CD4-positive, alpha-beta T cell treated with Interleukin-10 for 1 hour (primary cell): ENCODE measurements at regions not wholly inside any gene's neighbourhood (a gene's known extent, or its start where the extent isn't known, plus 50 kb on each side); places are given as distances from the start of the nearest gene placed in this dataset.
"Not testable (repeated sequence)": the region's sequence is repeated elsewhere in the genome, so short reads cannot be mapped to it uniquely, and the experiment has no call there.

Experiments used
- DNase-seq: peaks from one replicate; pipeline ENCODE4 v3.0.0-alpha.2; 2020

GRCh38 chr6:11885159-11885558 lies 106.6 kb upstream of the ADTRP start:
- DNase-seq, result no peak

DNA sequence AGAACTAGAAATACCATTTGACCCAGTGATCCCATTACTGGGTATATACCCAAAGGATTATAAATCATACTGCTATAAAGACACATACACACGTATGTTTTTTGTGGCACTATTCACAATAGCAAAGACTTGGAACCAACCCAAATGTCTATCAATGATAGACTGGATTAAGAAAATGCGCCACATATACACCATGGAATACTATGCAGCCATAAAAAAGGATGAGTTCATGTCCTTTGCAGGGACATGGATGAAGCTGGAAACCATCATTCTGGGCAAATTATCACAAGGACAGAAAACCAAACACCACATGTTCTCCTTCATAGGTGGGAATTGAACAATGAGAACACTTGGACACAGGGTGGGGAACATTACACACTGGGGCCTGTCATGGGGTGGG lies 104.9 kb upstream of the ADTRP start:
- not testable (repeated sequence) for DNase-seq

DNA sequence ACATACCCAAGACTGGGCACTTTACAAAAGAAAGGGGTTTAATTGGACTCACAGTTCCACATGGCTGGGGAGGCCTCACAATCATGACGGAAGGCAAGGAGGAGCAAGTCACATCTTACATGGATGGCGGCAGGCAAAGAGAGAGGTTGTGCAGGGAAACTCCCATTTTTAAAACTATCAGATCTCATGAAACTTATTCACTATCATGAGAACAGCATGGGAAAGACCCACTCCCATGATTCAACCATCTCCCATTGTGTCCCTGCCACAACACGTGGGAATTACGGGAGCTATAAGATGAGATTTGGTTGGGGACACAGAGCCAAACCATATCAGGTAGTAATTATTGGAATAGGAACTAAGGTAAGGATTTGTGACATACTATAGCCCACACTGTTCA lies 101.6 kb upstream of the ADTRP start:
- not testable (repeated sequence) for DNase-seq

DNA sequence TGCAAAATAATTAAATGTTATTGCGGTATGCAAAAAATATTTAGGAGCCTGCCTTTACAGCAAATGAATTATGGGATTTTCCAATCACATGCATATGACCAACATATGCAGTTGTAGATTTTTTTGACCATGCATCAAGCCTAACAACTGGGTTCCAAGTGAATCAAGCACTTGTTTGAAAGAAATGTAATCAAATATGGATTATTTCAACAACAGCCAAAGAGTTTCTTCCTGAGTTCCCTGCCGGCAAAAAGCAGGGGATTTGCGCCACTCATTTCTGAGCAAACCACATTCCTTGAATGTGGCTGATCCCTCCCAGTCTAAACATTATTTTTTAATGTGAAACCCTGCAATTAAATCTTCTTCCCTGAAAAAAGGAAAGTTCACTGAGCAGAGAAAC lies 100.1 kb upstream of the ADTRP start:
- DNase-seq, result no peak

DNA sequence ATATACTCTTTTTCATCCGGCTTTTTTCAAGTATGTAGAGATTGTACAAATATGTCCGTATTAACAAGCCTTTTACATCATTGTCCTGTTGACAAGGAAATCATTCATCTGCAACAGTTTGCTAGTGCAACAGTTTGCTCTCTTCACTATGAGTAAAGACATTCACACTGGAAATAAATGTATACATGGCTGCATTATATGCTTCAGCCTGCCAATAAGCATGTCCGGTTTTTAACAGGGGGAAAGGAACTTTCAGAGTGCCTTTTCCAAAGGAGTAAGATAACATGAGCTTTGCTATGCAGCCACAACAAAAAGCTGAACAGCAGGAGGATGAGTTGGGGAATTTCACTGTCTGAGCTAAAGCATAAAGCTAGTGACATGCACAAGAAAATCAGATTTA lies 99.4 kb upstream of the ADTRP start:
- DNase-seq, result no peak

- no peak for DNase-seq
Observed at GRCh38 chr6:11876934-11877433, 98.4 kb upstream of the ADTRP start.

- no peak for DNase-seq
Observed at GRCh38 chr6:11875325-11876109, 96.9 kb upstream of the ADTRP start.

DNA sequence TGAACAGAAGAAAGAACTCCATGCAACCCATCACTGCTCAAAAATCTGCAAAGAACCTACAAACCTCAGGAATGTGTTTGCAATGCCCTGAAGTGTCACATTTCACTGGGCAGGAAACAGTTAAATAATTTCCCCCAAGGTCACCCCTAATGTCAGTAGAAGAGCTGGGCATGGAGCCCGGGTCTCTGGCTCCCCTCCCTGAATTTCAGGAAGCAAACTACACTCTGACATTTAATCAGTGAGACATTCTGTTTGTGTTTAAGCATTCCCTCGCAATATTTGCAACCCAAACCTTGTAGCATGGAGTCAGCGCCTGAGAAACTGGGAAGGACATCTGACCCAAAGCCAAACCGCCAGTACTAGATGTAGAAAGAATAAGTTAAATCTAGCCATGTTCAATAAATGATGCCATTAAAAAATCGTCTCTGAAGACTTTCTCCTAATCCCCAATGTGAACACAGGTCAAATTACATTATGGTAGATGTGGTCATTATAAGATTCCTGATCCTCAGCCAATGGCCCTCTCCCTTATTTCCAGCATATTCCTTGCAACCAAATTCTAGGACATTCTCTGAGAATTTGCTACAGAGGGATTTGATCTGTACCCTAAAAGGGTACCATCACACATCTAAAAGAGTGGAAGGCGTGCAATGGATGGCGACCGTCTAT lies 91.2 kb upstream of the ADTRP start:
- no peak for DNase-seq

DNA sequence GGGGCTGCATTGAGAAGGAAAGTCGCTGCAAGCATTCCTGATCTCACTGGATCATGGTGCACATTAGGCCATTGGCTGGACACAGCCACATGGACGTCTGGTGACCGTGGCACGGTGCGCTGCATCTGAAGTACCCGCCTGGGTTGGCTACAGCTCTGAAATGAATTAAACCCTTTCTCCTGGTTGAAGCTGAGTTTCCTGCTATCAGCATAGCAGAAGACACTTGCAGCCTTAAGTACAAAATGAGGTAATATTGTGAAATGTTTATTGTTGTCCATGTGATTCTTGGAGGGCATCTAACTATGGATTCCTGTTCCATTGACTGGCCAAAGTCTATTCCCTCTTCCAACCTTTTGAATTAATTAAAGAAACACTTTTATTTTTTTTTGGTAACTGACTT lies 89.8 kb upstream of the ADTRP start:
- no peak for DNase-seq

DNA sequence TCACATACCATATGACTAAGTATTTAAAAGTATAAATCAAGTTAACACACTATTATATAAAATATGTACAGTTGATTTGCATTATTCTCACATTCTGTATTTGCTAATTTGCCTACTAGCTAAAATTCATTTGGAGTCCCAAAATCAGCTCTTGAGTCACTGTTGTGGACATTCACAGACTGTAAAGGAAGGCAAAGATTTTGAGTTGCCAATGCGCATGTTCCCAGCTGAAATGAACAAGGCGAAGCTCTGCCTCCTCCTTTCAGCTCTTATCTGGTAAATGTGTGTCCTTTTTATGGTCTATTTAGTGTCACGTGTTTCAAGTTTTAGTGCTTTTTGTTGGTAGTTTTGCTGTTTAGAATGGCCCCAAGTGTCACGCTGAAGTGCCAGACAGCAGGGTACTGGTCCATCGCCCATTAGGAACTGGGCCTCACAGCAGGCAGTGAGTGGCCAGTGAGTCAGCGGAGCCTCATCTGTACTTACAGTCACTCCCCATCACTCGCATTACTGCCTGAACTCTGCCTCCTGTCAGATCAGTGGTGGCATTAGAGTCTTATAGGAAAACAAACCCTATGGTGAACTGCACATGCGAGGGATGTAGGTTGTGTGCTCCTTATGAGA lies 87.2 kb upstream of the ADTRP start:
- DNase-seq, result no peak

DNA sequence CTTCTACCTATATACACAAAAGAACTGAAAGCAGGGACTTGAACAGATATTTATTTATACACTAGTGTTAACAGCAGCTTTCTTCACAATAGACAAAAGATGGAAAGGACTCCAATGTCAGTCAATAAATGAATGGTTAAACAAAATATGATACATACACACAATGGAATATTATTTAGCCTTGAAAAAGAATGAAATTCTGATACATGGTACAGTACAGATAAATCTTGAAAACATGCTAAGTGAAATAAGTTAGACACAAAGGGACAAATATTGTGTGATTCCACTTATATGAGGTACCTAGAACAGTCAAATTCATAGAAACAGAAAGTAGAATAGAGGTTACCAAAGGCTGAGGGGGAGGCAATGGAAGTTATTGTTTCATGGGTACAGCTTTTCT lies 79.8 kb upstream of the ADTRP start:
- DNase-seq, result no peak

DNA sequence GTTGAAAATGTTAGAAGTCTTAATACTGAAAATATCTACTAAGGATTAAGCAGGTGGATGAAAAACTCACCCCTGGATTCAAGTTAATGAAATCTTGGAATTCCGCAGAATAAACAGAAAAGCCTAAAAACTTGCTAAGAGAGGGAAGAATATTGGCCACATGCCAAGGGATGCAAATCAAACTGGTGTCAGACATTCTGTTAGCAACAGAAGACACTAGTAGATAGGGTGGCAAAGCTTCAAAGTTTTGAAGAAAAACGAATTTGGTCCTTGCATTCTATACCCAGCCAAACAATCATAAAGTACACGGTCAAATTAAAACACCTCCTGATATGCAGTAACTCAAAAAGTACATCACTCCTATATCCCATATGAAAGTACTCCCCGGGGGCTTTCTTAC lies 77.1 kb upstream of the ADTRP start:
- no peak for DNase-seq

DNA sequence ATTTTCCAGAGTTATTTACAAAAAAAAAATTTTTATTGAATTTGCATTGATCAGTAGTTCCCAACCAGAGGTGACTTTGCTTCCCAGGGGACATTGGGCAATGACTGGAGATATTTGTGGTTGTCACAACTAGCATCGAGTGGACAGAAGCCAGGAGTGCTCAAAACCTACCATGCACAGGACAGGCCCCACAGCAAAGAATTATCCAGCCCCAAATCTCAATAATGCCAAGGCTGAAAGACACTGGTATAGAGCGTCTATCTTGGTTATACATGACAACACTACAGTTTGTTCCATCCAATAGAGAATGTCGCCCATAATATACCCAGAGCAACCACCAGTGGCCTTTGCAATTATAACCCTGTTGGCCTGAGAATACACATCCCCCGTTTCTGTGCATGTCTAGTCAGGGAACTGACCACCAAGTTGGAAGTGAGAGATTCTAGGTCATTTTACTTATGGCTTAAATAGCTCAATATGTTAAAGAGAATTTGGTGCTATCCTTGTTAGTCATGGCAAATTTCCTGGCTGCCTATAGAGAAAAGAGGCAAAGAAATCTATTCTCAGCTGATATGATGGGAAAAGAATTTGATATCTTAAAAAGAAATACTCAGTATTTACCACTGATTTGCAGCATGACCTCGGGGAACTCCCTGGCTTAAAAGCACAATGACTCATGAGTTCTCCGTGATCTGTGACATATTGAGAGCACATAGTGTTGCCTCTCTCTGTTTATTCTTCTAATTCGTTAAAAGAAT lies 76.0 kb upstream of the ADTRP start:
- DNase-seq, result no peak

DNA sequence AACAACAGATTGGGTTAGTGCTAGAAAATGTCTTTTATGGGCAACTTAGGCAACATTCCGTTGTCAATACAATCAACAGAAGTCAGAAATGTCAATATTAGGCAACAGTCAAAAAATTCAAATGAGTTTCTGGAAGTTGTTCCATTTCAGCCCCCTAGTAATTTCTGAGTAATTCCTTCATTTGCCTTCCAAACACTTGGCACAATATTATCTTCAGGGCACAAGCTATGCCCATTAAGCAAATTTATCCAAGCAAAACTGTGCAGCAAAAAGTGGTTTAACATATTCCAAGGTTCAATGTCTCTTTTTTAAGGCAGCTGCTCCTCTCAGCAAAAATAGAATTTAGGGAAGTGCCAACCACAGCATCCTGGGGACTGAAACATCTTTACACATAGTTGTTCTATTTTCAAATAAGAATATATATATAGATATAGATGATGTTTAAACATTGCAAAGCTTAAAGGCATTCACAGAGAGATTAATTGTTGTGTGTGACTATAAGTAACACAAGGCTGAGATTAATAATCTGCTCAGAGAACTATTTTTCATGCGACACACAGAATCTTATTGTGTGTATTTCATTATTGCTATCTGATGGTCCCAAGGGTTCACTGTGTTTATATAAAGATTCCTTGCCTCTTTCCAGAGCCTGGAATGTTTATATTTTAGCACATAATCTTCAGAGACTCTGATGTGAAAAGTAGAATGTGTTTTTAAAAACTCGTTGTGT lies 75.2 kb upstream of the ADTRP start:
- DNase-seq, result no peak

GRCh38 chr6:11852061-11852651 lies 73.6 kb upstream of the ADTRP start:
- DNase-seq, result no peak

- DNase-seq, result no peak
Observed at GRCh38 chr6:11851387-11851786, 72.8 kb upstream of the ADTRP start.

DNA sequence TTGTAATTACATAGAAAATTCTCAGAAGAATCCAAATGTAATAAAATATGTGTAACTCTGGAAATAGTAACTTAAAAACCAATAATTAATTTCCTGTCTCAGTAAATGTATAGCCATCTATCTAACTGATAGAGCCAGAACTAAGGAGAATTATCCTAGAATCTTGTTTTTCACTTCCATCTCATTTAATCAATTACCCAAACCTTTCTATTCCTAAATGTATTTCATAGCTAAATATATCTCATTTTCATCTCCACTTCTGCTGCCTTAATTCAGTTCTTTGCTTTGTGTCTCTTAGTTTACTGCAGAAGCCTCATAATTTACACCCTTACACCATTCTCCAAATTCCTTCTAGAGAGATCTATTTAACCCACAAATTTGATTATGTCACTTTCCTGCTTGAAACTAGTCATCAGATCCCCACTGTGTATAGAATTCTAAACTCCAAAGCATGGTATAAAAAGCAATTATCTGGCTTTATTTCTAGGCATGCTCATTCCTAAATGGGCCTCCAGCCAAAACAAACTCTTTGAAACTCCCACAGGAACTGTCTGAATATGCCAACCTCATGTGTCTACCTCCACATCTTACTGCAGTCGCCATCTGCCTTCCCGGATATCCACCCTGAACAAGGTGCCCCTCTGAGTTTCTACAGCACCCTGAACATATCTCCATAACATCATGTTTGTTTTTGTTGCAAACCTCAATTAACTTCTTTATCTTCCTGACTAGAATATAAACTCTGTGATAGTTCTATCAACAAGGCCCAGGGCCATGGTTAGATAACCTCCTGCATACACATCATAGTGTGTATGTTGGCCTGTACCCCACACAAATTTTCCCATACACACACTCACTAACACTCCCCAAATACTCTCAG lies 70.5 kb upstream of the ADTRP start:
- no peak for DNase-seq

DNA sequence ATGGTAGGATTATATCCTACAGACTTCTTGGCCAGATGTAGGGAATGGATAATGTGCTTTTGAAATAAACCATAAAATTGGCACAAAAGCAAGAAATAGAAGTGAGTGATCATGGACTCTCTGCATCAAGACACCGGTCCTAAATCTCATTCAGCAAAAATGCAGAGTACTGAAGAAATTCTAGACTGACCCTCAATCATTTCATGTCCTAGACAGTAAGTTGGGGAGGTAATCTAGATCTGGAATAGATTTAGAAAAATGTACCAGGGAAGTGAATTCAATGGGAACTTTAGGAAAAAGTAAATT lies 69.7 kb upstream of the ADTRP start:
- no peak for DNase-seq

DNA sequence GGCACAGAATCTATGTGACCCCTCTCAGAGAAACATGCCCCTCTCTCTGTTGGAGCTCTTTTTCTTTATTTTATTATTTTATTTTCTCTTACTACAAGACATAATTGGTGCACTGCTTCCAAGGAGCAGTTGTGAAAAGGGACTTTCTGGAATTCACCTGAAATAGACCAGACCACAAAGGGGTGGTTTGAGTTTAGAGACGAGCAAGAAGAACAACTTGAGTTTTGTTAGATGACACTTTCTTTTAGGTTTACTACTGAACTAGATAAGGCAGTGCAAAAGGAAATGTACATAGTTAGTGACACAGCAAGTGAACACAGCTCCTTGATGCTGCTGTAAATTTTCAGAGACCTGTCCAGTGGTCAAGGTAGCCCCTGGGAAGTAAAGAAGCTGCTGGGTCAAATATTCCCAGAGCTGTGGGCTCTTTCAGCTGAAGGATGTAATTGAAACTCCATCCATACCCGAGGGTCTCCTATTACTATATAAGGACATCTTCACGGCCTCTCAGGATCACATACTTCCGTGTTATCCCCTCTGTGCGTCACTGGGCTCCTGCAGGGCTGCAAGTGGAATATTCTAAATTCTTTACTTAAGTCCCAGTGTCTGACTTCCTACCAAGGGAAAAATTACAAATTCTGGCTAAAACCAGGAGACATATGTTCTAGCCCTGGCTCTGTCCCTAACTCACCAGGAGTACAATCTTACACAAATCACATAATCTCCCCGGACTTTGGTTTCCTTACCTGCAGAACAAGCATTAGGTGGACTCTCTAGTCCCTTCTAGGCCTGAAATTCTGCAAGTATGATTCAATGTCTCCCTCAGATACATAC lies 69.1 kb upstream of the ADTRP start:
- DNase-seq, result no peak

GRCh38 chr6:11847068-11847467 lies 68.5 kb upstream of the ADTRP start:
- not testable (repeated sequence) for DNase-seq
